ENCODE measurements at regions not wholly inside any gene's neighbourhood (a gene's known extent, or its start where the extent isn't known, plus 50 kb on each side); places are given as distances from the start of the nearest gene placed in this dataset.

DNA sequence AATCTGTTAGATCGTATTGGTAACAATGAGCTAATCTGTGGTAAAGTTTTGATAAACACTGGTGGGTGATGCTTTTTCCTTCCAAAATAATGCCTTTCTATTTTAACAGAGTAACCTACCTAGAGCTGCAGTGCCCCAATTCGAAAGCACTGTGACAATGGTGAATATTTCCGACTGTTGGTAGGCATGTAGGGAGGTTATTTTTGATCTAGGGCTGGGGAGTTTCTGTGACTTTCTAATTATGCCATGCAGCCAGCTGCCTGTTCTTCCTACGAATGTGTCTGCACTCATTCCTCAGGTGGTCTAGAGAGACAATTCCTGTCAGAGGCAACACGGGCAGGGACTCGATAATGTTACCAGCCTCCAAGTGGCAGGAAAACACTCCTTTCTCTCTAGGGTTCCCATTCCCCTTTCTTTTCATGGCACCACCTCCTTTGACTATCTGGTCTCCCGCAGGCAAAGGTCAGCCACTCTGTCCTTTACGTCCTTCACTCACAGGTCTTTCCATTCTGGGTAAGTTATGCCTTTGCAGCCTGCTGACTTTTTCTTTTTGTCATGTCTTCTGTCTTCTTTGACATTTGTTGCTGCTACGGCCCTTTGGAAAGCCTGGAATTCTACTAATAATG is 167.2 kb upstream of the MGAT5 start:
- WGBS, 2 donors = 79 to 87% methylated on average over 9 of the region's 9 CpGs
- no peaks in the 10 kb centered on the region for H3K9me3 ChIP-seq
- no peak for TF ChIP-seq EP300 (IDR thresholded peaks at IDR 0.05)
- TF ChIP-seq, protein P1, sequence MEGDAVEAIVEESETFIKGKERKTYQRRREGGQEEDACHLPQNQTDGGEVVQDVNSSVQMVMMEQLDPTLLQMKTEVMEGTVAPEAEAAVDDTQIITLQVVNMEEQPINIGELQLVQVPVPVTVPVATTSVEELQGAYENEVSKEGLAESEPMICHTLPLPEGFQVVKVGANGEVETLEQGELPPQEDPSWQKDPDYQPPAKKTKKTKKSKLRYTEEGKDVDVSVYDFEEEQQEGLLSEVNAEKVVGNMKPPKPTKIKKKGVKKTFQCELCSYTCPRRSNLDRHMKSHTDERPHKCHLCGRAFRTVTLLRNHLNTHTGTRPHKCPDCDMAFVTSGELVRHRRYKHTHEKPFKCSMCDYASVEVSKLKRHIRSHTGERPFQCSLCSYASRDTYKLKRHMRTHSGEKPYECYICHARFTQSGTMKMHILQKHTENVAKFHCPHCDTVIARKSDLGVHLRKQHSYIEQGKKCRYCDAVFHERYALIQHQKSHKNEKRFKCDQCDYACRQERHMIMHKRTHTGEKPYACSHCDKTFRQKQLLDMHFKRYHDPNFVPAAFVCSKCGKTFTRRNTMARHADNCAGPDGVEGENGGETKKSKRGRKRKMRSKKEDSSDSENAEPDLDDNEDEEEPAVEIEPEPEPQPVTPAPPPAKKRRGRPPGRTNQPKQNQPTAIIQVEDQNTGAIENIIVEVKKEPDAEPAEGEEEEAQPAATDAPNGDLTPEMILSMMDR (IDR thresholded peaks at IDR 0.05) = no peak
- no peak for TF ChIP-seq POLR2A (IDR thresholded peaks at IDR 0.05)
- TF ChIP-seq POLR2AphosphoS5 (IDR thresholded peaks at IDR 0.05) = no peak
- no peaks in the 10 kb centered on the region for H3K27me3 ChIP-seq
- no peak overlapping the region for H3K4me3 ChIP-seq
- intact Hi-C loops (cut with DNase I) = no loop called here
- no peaks in the 10 kb centered on the region for H3K4me1 ChIP-seq
- no peak for DNase-seq
- no peaks in the 10 kb centered on the region for H3K36me3 ChIP-seq
- H3K27ac ChIP-seq = no peak overlapping the region

DNA sequence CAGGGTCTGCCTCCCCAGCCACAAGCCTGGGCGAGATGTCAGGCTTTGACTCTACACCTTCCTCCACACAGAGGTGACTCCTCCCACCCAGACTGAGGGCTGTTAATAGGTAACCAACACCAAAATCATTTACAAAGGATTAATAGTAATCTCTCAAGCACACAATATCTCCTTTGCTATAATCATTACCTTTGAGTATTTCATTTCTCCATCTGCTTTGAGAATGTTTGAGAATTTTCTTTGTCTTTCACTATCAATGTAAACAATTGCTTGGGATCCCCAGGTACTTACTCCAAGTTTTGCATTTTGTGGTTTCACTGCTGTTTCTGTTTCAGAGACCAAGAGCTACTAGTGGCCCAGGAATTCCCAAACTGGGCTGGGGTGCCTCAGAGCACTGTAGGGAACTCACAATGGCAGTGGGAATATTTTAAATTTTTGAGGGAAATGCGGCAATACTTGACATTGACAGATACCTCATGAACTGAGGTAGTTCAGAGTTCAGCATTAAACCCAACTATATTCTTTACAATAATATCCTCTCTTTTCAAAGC is 166.4 kb upstream of the MGAT5 start:
- Histone ChIP-seq H3K27ac (no peak overlapping the region), H3K27me3 (no peaks in the 10 kb centered on the region), H3K4me1 (no peaks in the 10 kb centered on the region), H3K9me3 (no peaks in the 10 kb centered on the region), H3K36me3 (no peaks in the 10 kb centered on the region), H3K4me3 (no peak overlapping the region)
- DNase-seq = no peak
- intact Hi-C loops (cut with DNase I) = no loop called here
- TF ChIP-seq POLR2A (IDR thresholded peaks at IDR 0.05) = no peak
- no peak for TF ChIP-seq EP300 (IDR thresholded peaks at IDR 0.05)
- TF ChIP-seq, protein P1 (IDR thresholded peaks at IDR 0.05) = no peak
- no peak for TF ChIP-seq POLR2AphosphoS5 (IDR thresholded peaks at IDR 0.05)
- WGBS, 2 donors = 41 to 77% methylated on average over 2 of the region's 2 CpGs

DNA sequence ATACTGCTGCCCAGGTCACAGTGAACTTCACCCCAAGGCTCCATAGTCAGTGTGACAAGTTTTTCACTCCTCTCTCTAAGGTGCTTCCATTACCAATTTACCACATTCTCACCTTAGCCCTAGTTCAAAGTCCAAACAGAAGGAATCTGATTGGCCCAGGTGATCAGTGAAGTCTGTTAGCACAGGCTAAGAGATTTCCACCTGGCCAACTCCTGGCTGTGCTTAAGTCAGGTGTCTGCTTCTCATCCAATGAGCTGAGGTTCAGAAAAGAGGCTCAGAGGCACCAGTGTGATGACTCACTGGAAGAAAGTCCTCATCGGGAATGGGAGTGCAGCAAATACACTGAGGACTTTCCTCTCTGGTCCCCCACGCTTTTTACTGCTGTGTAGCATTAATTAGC is 164.4 kb upstream of the MGAT5 start:
- no peak for DNase-seq
- Histone ChIP-seq H3K4me3 (no peak overlapping the region), H3K9me3 (no peaks in the 10 kb centered on the region), H3K4me1 (no peaks in the 10 kb centered on the region), H3K36me3 (no peaks in the 10 kb centered on the region), H3K27me3 (no peaks in the 10 kb centered on the region), H3K27ac (no peak overlapping the region)
- WGBS, 2 donors = 79 to 86% methylated on average over 2 of the region's 2 CpGs
- intact Hi-C loops (cut with DNase I) = no loop called here
- TF ChIP-seq, protein P1 (IDR thresholded peaks at IDR 0.05) = no peak
- TF ChIP-seq POLR2A (IDR thresholded peaks at IDR 0.05) = no peak
- TF ChIP-seq POLR2AphosphoS5 (IDR thresholded peaks at IDR 0.05) = no peak
- no peak for TF ChIP-seq EP300 (IDR thresholded peaks at IDR 0.05)

DNA sequence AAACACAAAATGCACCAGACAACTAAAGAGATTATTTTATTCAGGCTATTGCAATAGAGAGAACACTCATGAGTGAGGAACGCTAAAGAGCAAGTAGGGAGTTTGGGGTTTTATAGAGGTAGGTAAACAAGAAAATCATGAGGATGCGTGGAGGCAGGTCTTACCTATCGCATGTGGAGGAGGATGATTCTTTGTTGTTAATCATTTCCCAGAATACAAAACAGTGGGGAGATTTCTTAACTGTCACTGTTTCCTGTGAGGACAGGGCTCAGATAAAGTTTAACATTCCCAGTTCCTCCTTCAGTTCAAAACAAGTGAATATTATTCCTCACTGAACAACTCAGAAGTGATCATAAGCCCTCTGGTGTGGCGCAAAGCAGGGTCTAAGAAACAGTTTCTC is 156.1 kb upstream of the MGAT5 start:
- TF ChIP-seq, protein P1 (IDR thresholded peaks at IDR 0.05) = no peak
- TF ChIP-seq EP300 (IDR thresholded peaks at IDR 0.05) (no peak), POLR2A (IDR thresholded peaks at IDR 0.05) (no peak), POLR2AphosphoS5 (IDR thresholded peaks at IDR 0.05) (no peak)
- Histone ChIP-seq H3K4me1 (no peaks in the 10 kb centered on the region), H3K27ac (no peak overlapping the region), H3K9me3 (peaks cover 0 to 2% (median 0%) of the 10 kb centered on the region in 4 donors), H3K36me3 (no peaks in the 10 kb centered on the region), H3K27me3 (no peaks in the 10 kb centered on the region), H3K4me3 (no peak overlapping the region)
- intact Hi-C loops (cut with DNase I) = no loop called here
- WGBS, 2 donors = 39 to 70% methylated on average over 4 of the region's 4 CpGs
- DNase-seq = no peak

DNA sequence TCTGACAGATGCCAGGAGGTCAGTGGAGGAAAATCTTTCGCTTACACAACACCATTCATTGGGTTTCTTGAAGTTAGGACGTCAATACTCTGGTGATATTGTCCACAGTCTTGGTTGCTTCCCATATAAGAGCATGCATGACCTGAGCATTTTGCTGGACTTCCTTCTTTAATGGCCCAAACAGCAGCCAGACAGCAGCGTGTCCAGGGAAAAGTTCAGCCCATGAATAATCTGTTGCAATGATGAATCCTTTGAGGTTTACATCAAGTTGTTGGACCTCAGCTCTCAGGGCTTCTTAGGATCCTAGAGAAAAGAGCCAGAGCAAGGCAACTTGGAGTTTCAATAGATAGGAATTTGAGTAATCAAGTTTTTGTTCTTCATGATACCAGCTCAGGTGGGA is 155.6 kb upstream of the MGAT5 start:
- DNase-seq = no peak
- TF ChIP-seq, protein P1 (IDR thresholded peaks at IDR 0.05) = no peak
- Histone ChIP-seq H3K27me3 (no peaks in the 10 kb centered on the region), H3K4me3 (no peak overlapping the region), H3K4me1 (no peaks in the 10 kb centered on the region), H3K36me3 (no peaks in the 10 kb centered on the region), H3K9me3 (peaks cover 0 to 2% (median 0%) of the 10 kb centered on the region in 4 donors), H3K27ac (no peak overlapping the region)
- 74 to 77% methylated on average over 3 of the region's 3 CpGs for WGBS, 2 donors
- intact Hi-C loops (cut with DNase I) = no loop called here
